Lung (tissue), 11 donors: ENCODE measurements at regions not wholly inside any gene's neighbourhood (a gene's known extent, or its start where the extent isn't known, plus 50 kb on each side); places are given as distances from the start of the nearest gene placed in this dataset.

Experiments
- ATAC-seq: fragments of 200-7000 bp; cut with Tn5 transposase; one replicate; pipeline ENCODE4 v1.9.1; 2020; ENCODE audit warnings: moderate number of reproducible peaks; ENCODE audit not compliant: insufficient read depth, low FRiP score
- DNase-seq, 3 donors: peaks; one replicate each; pipeline ENCODE4 v3.0.0-alpha.2; 2013 to 2017
- H3K27ac ChIP-seq, 2 donors: one replicate each; pipeline ENCODE4 v1.5.1; 2013; ENCODE audit warnings: mild to moderate bottlenecking in 2 of 2, moderate library complexity in 2 of 2, control low read depth in 1 of 2, inconsistent platforms in 1 of 2, low read depth in 1 of 2, low read length in 1 of 2
- H3K27me3 ChIP-seq, 3 donors: one replicate each; pipeline ENCODE4 v1.5.1; 2013; ENCODE audit warnings: low read length in 2 of 3; ENCODE audit not compliant: control insufficient read depth in 3 of 3, insufficient read depth in 3 of 3
- H3K36me3 ChIP-seq, 4 donors: one replicate each; pipeline ENCODE4 v1.5.1; 2013; ENCODE audit warnings: low read length in 4 of 4, mild to moderate bottlenecking in 1 of 4, moderate library complexity in 1 of 4; ENCODE audit not compliant: control insufficient read depth in 4 of 4, insufficient read depth in 4 of 4
- H3K4me1 ChIP-seq, 5 donors: one replicate each; pipeline ENCODE4 v1.5.1; 2013; ENCODE audit warnings: low read length in 5 of 5, mild to moderate bottlenecking in 2 of 5, moderate library complexity in 1 of 5; ENCODE audit not compliant: control insufficient read depth in 5 of 5, insufficient read depth in 5 of 5
- H3K4me3 ChIP-seq: one replicate; pipeline ENCODE4 v1.5.1; 2013; ENCODE audit warnings: mild to moderate bottlenecking, control low read depth, moderate library complexity
- H3K9ac ChIP-seq, 2 donors: one replicate each; pipeline ENCODE4 v1.5.1; 2013; ENCODE audit warnings: low read length in 2 of 2, control low read depth in 1 of 2; ENCODE audit not compliant: insufficient read depth in 1 of 2
- H3K9me3 ChIP-seq, 4 donors: one replicate each; pipeline ENCODE4 v1.5.1; 2013; ENCODE audit warnings: low read length in 3 of 4, mild to moderate bottlenecking in 1 of 4, moderate library complexity in 1 of 4; ENCODE audit not compliant: control insufficient read depth in 4 of 4, insufficient read depth in 3 of 4
- CTCF ChIP-seq: IDR thresholded peaks from 2 replicates; pipeline ENCODE4 v1.5.1; 2012; ENCODE audit warnings: mild to moderate bottlenecking; ENCODE audit errors: control extremely low read depth, extremely low read depth
- WGBS, 2 donors: extraction: QIAGEN DNeasy Blood & Tissue Kit; methylation state at CpG; one replicate each; pipeline ENCODE4 v1.1.7; 2013; 5-methylcytosine and 5-hydroxymethylcytosine counted together
- donor health status: control.
- donor health status: control.
- donor health status: Bipolar disorder and iron deficiency.
- donor health status: healthy.
- donor health status: DM: yes; HTN: yes; CAD: no.

- TF ChIP-seq CTCF: no peak
- H3K27me3 ChIP-seq: no peaks in the 10 kb centered on the region
- H3K9ac ChIP-seq: no peak overlapping the region
- H3K27ac ChIP-seq: no peak overlapping the region
- H3K9me3 ChIP-seq: peaks cover 0 to 7% (median 0%) of the 10 kb centered on the region in 4 donors
- H3K36me3 ChIP-seq: no peaks in the 10 kb centered on the region
- no peak overlapping the region for H3K4me3 ChIP-seq
- DNase-seq: no peak
- no peaks in the 10 kb centered on the region for H3K4me1 ChIP-seq
- ATAC-seq: no peak
- WGBS, 2 donors: 84 to 85% methylated on average over 12 of the region's 12 CpGs
These were observed 446.1 kb downstream of the EIPR1 start for GRCh38 chr2:2931318-2932075.

GRCh38 chr2:2930841-2931240 is 446.8 kb downstream of the EIPR1 start:
- DNase-seq (no peak), ATAC-seq (no peak)
- Histone ChIP-seq H3K9me3 (peaks cover 0 to 7% (median 0%) of the 10 kb centered on the region in 4 donors), H3K4me3 (no peak overlapping the region), H3K4me1 (no peaks in the 10 kb centered on the region), H3K27ac (no peak overlapping the region), H3K9ac (no peak overlapping the region), H3K27me3 (no peaks in the 10 kb centered on the region), H3K36me3 (no peaks in the 10 kb centered on the region)
- TF ChIP-seq CTCF: no peak
- WGBS, 2 donors: 77 to 92% methylated on average over 2 of the region's 2 CpGs

- Histone ChIP-seq H3K4me3 (no peak overlapping the region), H3K9me3 (peaks cover 0 to 11% (median 0%) of the 10 kb centered on the region in 4 donors), H3K36me3 (no peaks in the 10 kb centered on the region), H3K27me3 (no peaks in the 10 kb centered on the region), H3K9ac (no peak overlapping the region), H3K27ac (no peak overlapping the region), H3K4me1 (no peaks in the 10 kb centered on the region)
- WGBS, 2 donors: 69 to 71% methylated on average over 4 of the region's 4 CpGs
- TF ChIP-seq CTCF: no peak
- ATAC-seq (no peak), DNase-seq (no peak)
These were observed 450.8 kb downstream of the EIPR1 start for GRCh38 chr2:2926858-2927175.
